Spinal cord (tissue), 9 donors: ENCODE measurements at regions not wholly inside any gene's neighbourhood (a gene's known extent, or its start where the extent isn't known, plus 50 kb on each side); places are given as distances from the start of the nearest gene placed in this dataset.

Experiments
- DNase-seq, 6 donors: peaks; one replicate each; pipeline versions ENCODE4 v3.0.0 to v3.0.0-alpha.2; 2013 to 2015; ENCODE audit warnings: low spot score in 6 of 6, low read depth in 4 of 6
- H3K27ac ChIP-seq: one replicate; pipeline ENCODE4 v1.5.1; 2013; ENCODE audit warnings: low read depth, low read length, control low read depth
- H3K27me3 ChIP-seq: one replicate; pipeline ENCODE4 v1.6.1; 2013; ENCODE audit warnings: low read length; ENCODE audit not compliant: control insufficient read depth, insufficient read depth
- H3K36me3 ChIP-seq: one replicate; pipeline ENCODE4 v1.6.1; 2013; ENCODE audit warnings: low read length; ENCODE audit not compliant: control insufficient read depth, insufficient read depth
- H3K4me1 ChIP-seq: one replicate; pipeline ENCODE4 v1.6.1; 2013; ENCODE audit warnings: low read length; ENCODE audit not compliant: control insufficient read depth, insufficient read depth
- H3K4me3 ChIP-seq: one replicate; pipeline ENCODE4 v1.5.1; 2013; ENCODE audit warnings: low read depth, low read length, control low read depth
- H3K9me3 ChIP-seq: one replicate; pipeline ENCODE4 v1.6.1; 2013; ENCODE audit warnings: low read length; ENCODE audit not compliant: control insufficient read depth, insufficient read depth
- WGBS: methylation state at CpG from one replicate; pipeline ENCODE4 v1.1.5; 2013; ENCODE audit warnings: missing lambda C conversion rate; ENCODE audit not compliant: insufficient coverage; 5-methylcytosine and 5-hydroxymethylcytosine counted together
- donor health status: healthy.

DNA sequence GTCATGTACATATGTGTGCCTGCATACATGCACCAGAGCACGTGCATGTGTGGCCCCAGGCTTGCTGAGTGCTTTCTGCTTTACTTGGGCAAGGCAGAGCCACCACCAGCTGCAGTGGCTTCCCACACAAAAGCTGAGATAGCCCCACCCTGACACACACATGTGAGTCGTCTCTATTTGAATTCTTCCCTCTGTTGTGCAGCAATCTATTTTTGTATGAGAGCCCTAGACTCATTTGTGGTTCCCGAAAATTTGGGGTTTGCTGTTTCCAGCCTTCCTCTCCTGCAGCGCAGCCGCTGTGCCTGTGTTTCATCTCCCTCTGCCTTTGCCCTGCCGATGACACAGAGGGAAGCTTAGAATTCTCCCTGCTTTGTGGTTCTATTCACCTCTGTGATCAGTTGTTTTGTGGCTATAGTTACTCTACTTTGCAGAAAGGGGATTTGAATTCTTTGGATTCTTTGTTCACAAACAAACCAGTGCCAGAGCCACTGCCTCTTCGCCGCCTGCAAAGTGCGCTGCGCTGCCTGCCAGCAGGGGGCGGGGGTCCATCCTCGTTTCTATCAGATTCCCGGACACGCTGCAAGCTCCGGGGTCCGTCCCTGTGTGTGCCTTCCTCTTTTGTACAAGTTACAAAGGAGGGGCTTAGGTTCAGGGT is 95.8 kb upstream of the DAP start:
- no peaks in the 10 kb centered on the region for H3K36me3 ChIP-seq
- H3K4me3 ChIP-seq = no peak overlapping the region
- peak; percentile 43 to 92 (median 54) for DNase-seq
- peaks cover 5% of the 10 kb centered on the region for H3K27me3 ChIP-seq
- H3K9me3 ChIP-seq = no peaks in the 10 kb centered on the region
- WGBS = 12% methylated on average over 14 of the region's 16 CpGs
- H3K4me1 ChIP-seq = peaks cover 22% of the 10 kb centered on the region
- H3K27ac ChIP-seq = no peak overlapping the region

- DNase-seq = no peak
- WGBS = 99% methylated on average over 5 of the region's 5 CpGs
- Histone ChIP-seq H3K4me1 (peaks cover 22% of the 10 kb centered on the region), H3K4me3 (no peak overlapping the region), H3K27me3 (peaks cover 5% of the 10 kb centered on the region), H3K9me3 (no peaks in the 10 kb centered on the region), H3K36me3 (no peaks in the 10 kb centered on the region), H3K27ac (no peak overlapping the region)
Measured at GRCh38 chr5:10856071-10856470, 95.0 kb upstream of the DAP start.

- 80% methylated on average over 3 of the region's 4 CpGs for WGBS
- H3K4me3 ChIP-seq = no peak overlapping the region
- H3K36me3 ChIP-seq = no peaks in the 10 kb centered on the region
- DNase-seq = no peak
- H3K27ac ChIP-seq = no peak overlapping the region
- peaks cover 22% of the 10 kb centered on the region for H3K4me1 ChIP-seq
- no peaks in the 10 kb centered on the region for H3K9me3 ChIP-seq
- H3K27me3 ChIP-seq = peaks cover 5% of the 10 kb centered on the region
Measured at GRCh38 chr5:10854506-10855277, 93.7 kb upstream of the DAP start.

DNA sequence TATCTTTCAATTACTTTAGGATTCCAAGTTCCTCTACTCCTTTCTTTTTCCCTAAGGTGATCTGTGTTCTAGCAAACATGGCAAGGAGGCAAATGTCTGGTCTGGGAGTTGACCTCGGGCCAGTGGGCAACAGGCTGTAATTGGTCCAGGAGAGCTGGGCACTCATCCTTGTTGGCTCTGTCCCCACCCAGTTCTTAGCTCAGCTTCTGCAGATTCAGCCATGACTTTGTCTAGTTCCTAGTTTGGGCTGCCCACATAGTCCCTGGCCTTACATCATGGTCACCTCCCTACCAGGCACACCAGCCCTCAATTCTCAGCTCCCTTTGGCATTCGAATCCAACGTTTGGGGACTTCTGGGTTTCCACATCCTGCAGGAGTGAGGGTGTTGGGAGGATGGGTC is 92.1 kb upstream of the DAP start:
- H3K4me3 ChIP-seq = no peak overlapping the region
- WGBS = 92% methylated on average over 1 of the region's 3 CpGs
- no peaks in the 10 kb centered on the region for H3K9me3 ChIP-seq
- no peak for DNase-seq
- H3K27ac ChIP-seq = no peak overlapping the region
- peaks cover 22% of the 10 kb centered on the region for H3K4me1 ChIP-seq
- peaks cover 5% of the 10 kb centered on the region for H3K27me3 ChIP-seq
- H3K36me3 ChIP-seq = no peaks in the 10 kb centered on the region

GRCh38 chr5:10849278-10849677 is 88.2 kb upstream of the DAP start:
- DNase-seq = no peak
- Histone ChIP-seq H3K27me3 (no peaks in the 10 kb centered on the region), H3K9me3 (no peaks in the 10 kb centered on the region), H3K4me1 (no peaks in the 10 kb centered on the region), H3K4me3 (no peak overlapping the region), H3K27ac (no peak overlapping the region), H3K36me3 (no peaks in the 10 kb centered on the region)
- WGBS = 71% methylated on average over 1 of the region's 5 CpGs

DNA sequence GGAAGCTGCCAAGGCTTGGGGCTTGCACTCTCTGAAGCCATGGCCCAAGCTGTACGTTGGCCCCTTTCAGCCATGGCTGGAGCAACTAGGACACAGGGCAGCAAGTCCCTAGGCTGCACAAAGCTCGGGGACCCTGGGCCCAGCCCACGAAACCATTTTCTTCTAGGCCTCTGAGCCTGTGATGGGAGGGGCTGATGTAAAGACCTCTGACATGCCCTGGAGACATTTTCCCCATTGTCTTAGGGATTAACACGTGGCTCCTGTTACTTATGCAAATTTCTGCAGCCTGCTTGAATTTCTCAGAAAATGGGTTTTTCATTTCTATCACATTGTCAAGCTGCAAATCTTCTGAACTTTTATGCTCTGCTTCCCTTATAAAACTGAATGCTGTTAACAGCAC is 83.0 kb upstream of the DAP start:
- H3K4me1 ChIP-seq = no peaks in the 10 kb centered on the region
- no peak overlapping the region for H3K4me3 ChIP-seq
- DNase-seq = no peak
- WGBS = 90% methylated on average over 4 of the region's 4 CpGs
- no peaks in the 10 kb centered on the region for H3K27me3 ChIP-seq
- no peaks in the 10 kb centered on the region for H3K9me3 ChIP-seq
- H3K36me3 ChIP-seq = no peaks in the 10 kb centered on the region
- no peak overlapping the region for H3K27ac ChIP-seq

DNA sequence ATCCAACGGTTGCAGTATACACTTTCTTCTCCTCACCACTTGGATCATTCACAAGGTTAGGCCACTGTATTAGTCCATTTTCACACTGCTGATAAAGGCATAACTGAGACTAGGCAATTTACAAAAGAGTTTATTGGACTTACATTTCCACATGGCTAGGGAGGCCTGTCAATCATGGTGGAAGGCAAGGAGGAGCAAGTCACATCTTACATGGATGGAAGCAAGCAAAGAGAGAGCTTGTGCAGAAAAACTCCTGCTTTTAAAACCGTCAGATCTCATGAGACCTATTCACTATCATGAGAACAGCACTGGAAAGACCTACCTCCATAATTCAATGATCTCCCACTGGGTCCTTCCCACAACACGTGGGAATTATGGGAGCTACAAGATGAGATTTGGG is 81.8 kb upstream of the DAP start:
- 92% methylated on average over 2 of the region's 3 CpGs for WGBS
- H3K27ac ChIP-seq = no peak overlapping the region
- DNase-seq = no peak
- H3K4me3 ChIP-seq = no peak overlapping the region
- no peaks in the 10 kb centered on the region for H3K4me1 ChIP-seq
- H3K9me3 ChIP-seq = no peaks in the 10 kb centered on the region
- H3K36me3 ChIP-seq = no peaks in the 10 kb centered on the region
- no peaks in the 10 kb centered on the region for H3K27me3 ChIP-seq

DNA sequence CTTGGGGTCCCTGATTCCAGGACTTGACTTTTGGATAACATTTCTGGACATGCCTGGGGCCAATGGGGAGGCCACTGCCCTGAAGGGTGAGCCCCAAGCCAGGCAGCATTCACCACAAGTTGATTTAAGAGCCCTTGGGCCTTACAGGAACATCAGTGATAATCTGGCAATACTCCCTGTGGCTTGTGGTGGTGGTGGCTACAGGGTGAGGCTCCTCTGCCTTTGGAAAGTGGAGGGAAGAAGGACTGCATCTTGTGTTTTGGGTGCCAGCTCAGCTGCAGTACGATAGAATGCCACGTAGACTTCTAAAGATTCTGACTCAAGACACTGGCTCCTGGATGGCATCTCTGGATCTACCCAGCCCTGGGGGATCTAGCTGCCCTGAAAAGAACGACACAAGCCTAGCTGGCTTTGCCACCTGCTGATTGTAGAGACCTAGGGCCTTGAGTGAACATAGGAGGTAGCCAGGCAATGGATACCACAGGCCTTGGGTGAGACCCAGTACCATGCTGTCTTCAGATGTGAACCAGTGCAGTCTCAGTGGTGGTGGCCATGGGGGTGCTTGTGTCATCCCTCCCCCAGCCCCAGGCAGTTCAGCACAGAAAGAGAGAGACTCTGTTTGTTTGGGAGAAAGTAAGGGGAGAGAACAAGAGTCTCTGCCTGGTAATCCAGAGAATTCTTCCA is 79.0 kb upstream of the DAP start:
- no peaks in the 10 kb centered on the region for H3K4me1 ChIP-seq
- no peak overlapping the region for H3K27ac ChIP-seq
- no peak overlapping the region for H3K4me3 ChIP-seq
- WGBS = 81% methylated on average over 3 of the region's 3 CpGs
- H3K9me3 ChIP-seq = no peaks in the 10 kb centered on the region
- no peak for DNase-seq
- no peaks in the 10 kb centered on the region for H3K36me3 ChIP-seq
- H3K27me3 ChIP-seq = no peaks in the 10 kb centered on the region

- DNase-seq = no peak
- Histone ChIP-seq H3K9me3 (no peaks in the 10 kb centered on the region), H3K36me3 (no peaks in the 10 kb centered on the region), H3K27me3 (no peaks in the 10 kb centered on the region), H3K27ac (no peak overlapping the region), H3K4me3 (no peak overlapping the region), H3K4me1 (no peaks in the 10 kb centered on the region)
- WGBS = 80% methylated on average over 2 of the region's 3 CpGs
Measured at GRCh38 chr5:10839118-10839517, 78.1 kb upstream of the DAP start.
